Inferior parietal cortex (tissue), 1 donor: ENCODE measurements at regions not wholly inside any gene's neighbourhood (a gene's known extent, or its start where the extent isn't known, plus 50 kb on each side); places are given as distances from the start of the nearest gene placed in this dataset.
"Not testable (repeated sequence)": the region's sequence is repeated elsewhere in the genome, so short reads cannot be mapped to it uniquely, and the experiment has no call there.

Experiments
- DNase-seq: peaks from one replicate; pipeline ENCODE4 v3.0.0-alpha.2; 2016; ENCODE audit errors: extremely low spot score

DNA sequence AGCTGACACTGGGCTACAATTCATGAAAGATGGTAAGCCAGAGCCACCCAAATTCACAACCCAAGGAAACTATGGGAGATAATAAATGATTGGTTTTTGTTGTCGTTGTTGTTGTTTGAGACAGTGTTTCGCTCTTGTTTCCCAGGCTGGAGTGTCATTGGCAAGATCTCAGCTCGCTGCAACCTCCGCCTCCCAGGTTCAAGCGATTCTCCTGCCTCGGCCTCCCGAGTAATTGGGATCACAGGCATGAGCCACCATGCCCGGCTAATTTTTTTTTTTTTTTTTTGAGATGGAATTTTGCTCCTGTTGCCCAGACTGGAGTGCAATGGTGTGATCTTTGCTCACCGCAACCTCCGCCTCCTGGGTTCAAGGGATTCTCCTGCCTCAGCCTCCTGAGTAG is 65.9 kb upstream of the METTL9 start:
- DNase-seq: not testable (repeated sequence)

DNA sequence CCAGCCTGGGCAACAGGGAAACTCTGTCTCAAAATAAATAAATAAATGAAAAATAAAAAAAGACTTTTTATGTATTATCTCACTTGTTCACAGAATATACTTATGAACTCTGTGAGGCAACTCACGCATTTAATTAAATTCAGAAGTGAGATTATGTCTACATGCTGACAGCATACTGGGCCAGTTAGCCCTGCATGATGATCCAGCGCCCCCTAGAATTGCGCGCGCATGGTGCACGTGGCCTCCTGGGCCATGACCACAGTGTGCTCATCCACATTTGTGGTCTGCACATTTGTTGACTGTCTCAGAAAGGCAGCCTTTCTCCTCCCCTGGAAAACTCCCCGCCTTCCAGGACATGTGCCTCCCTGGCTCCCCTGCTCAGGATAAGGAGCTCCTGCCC is 64.8 kb upstream of the METTL9 start:
- not testable (repeated sequence) for DNase-seq

DNA sequence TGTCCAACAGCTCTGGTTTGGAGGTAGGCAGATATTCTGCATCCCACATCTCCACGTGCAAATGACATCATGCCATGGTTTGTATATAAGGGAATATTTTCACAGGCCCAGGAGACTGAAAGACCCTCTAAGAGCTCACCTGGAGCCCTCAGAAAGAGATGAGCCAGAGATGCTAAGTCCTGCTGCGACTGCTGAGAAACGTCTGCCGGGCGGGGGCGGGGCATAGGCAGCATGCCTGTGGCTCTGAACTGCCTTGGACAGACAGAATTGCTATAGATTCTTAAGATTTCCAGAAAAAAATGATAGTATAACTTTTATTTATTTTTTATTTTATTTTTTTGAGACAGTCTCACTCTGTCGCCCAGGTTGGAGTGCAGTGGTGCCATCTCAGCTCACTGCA is 64.2 kb upstream of the METTL9 start:
- not testable (repeated sequence) for DNase-seq

DNA sequence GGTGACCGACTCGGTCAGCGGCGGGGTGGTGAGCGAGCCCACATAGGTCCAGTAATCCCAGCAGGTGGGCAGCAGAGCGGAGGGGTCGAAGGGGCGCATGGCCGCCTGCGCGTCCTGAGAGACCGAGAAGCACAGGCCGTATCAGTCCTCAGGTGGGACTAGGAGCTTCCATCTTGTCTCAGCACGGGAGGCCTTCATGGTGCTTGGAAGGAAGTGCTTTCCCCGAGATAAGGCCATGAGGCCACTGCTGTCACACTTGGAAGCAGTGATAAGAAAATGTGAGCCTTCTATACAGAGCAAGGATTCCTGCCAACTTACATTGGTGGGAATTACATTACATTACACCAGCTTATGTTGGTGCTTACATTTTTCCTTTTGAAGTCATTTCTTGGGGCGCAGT is 62.6 kb upstream of the METTL9 start:
- not testable (repeated sequence) for DNase-seq

DNA sequence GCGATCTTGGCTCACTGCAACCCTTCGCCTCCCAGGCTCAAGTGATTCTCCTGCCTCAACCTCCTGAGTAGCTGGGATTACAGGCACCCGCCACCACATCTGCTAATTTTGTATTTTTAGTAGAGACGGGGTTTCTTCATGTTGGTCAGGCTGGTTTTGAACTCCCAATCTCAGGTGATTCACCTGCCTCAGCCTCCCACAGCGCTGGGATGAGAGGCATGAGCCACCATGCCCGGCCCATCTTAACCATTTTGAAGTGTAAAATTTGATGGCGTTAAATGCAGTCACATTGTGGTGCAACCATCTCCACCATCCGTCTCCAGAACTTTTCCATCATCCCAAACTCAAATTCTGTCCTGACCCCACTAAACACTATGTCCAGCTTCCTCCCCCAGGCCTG is 61.8 kb upstream of the METTL9 start:
- not testable (repeated sequence) for DNase-seq

DNA sequence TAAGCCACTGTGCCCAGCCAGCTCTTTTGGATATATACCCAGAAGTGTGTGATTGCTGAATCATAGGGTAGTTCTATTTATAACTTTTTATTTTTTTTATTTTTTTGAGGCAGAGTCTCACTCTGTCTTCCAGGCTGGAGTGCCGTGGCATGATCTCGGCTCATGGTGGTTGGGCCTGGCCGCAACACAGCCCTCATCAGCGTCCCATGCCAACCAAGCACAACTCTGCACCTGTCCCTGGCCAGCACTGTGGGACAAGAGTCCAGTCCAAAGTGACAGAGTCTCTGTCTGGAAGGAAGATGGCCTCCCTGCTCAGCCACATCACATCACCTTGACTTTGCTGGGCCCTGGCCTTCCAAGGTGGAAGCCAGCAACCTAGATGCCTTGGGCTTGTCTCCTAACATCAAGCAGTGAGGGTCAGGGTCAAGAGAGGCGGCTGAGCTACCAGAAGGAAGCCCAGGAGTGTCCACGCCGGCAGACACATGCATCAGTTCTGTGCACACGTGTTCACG is 60.2 kb upstream of the METTL9 start:
- not testable (repeated sequence) for DNase-seq

DNA sequence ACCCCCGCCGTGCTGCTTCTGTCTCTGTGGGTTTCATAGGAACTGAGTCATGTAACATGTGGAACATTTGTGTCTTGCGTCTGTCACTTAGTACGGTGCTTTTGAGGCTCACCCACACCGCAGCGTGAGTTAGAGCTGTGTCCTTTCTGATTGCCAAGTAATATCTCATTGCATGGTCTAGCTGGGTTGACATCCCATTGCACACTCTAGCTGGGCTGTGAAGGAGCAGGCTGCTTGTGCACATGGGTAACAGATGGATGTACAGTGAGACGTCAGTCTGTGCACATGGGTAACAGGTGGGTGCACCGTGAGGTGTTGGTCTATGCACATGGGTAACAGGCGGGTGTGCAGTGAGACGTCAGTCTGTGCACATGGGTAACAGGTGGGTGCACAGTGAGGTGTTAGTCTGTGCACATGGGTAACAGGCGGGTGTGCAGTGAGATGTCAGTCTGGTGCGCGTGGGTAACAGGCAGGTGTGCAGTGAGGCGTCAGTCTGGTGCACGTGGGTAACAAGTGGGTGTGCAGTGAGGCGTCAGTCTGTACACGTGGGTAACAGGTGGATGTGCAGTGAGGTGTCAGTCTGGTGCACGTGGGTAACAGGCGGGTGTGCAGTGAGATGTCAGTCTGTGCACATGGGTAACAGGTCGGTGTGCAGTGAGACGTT is 58.5 kb upstream of the METTL9 start:
- DNase-seq: not testable (repeated sequence)

DNA sequence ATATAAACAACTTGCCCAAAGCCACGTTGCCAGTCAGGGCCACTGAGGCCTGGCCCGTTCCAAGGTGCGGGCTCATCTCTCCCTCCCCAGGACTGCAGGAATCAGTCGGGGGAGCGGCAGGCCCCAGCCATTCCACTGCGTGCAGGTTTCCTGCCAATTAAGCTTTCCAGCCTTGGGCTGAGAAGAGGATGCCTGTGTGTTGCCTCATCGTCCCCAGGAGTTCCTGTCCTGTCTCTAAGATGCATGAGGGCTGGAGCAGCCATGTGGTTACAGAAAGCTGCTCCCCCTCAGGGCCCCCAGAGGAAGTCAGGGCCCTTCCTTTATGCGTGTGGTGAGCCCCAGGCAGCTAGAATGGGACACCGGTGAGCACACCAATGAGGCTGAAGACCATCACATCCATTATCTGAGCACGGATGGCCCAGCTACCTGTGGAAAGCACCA is 57.7 kb upstream of the METTL9 start:
- not testable (repeated sequence) for DNase-seq

DNA sequence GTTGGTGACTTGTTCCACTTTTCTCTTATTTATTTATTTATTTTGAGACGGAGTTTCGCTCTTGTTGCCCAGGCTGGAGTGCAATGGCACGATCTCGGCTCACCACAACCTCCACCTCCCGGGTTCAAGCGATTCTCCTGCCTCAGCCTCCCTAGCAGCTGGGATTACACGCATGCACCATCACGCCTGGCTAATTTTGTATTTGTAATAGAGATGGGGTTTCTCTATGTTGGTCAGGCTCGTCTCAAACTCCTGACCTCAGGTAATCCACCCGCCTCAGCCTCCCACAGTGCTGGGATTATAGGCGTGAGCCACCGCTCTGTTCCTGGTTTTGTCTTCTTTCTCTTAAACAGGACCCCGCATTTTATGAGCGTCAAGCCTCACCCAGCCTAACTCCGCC is 57.3 kb upstream of the METTL9 start:
- DNase-seq: not testable (repeated sequence)

DNA sequence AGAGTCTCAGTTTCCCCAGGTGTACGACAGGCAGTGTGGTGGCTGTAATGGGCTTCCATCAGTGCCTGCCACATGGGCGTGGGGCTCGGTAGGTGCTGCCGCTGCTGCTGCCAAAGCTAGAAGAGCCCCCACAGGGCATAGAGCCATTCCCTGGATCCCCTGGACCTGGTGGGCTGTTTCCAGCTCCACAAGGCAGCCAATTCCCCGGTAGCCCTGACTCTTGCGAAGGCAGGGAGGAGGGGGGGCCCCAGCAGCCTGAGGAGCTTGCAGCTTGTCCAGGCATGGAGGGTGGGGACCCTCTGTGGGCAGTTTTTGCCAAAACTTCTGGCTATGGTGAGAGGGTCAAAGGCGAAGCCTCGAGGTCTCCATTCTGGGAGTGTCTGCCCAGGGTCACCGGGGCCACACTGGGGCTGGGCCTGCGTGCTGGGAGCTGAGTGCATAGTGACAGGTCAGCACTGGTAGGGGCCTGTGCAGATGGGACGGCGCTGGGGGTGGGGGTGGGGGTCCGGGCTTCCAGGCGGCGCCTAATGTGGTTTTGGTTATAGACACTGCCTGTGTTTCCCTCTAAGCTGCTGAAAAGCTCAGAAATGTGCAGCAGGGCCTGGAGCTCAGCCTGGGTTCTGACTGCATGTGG is 56.8 kb upstream of the METTL9 start:
- DNase-seq: not testable (repeated sequence)

DNA sequence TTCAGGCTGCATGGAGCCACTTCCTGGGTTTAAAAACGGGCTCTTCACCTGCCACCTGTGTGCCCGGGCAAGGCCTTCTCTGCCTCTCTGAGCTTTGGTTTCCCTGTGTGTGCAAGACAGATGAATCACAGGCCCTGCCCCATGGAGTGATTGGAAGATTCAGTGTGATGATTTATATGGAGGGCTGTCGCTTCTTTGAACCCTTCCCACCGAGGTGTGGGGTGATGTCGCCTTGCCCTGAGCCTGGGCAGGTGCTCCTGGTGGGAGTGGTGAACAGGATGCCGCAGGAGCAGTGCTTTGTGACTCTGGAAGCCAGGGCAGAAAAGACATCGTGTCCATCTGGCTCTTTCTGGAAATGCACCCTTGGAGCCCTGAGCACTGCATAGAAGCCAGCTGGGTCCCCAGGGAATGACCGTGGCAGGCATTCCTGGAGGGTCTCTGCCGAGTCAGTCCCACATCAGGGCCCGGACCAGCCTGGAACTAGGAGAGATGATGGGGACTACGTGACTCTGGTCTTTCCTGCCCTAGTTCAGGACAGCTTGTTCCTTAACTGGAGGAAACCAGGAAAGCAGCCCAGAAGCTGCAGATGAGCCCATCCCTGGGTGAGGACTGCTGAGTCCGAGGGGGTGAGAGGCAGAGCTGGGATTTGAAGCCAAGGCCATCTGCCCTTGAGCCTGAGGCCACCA is 56.1 kb upstream of the METTL9 start:
- not testable (repeated sequence) for DNase-seq

DNA sequence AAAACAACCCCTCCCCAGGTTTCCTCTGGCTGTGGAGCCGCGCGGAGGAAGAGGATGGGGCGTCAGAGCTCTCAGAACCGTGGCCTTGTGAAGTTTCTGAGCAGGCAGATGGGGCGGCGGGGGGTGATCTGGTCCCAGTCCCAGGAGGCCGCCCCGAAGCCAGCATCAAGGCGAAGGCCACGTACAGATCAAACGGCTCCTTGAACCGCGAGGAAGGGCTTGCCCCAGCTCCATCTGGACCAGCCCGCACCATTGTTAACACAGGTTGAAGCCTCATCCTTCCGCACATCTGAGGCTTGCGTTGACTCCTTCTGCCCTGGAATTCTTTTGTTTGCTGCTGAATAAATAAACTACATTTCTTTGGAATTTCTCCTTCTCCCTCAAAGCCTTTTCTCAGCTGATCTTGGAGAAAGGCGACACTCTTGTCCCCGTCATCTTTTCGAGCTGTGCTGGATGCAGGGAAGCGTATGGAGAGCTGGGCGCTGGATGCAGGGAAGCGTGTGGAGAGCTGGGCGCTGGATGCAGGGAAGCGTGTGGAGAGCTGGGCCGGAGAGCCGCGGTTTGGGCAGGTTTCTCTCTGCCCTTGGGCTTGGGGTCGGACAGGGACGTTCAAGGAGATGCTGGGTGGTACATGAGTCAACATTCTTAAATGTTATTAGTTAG is 53.6 kb upstream of the METTL9 start:
- not testable (repeated sequence) for DNase-seq

DNA sequence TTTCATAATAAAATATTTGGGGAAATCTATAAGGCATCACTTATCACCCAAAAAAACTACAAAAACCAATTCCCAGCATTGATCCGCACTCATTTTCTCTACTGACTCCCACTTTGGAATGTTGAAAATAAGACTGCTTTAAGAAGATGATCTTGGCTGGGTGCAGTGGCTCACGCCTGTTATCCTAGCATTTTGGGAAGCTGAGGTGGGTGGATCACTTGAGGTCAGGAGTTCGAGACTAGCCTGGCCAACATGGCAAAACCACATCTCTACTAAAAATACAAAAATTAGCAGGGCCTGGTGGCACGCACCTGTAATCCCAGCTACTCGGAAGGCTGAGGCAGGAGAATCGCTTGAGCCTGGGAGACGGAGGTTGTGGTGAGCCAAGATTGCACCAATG is 50.0 kb upstream of the METTL9 start:
- not testable (repeated sequence) for DNase-seq
